ENCODE measurements at regions not wholly inside any gene's neighbourhood (a gene's known extent, or its start where the extent isn't known, plus 50 kb on each side); places are given as distances from the start of the nearest gene placed in this dataset.

- Histone ChIP-seq H4K91ac (ENCODE audit: low read length) (no peak overlapping the region), H3K4me2 (ENCODE audit: low read length, poor library complexity, severe bottlenecking) (no peak overlapping the region), H2AK5ac (ENCODE audit: low read length, severe bottlenecking) (no peak overlapping the region), H3K27me3 (ENCODE audit: control insufficient read depth in 1 of 2, insufficient read depth in 1 of 2, low read length in 2 of 2) (no peaks in the 10 kb centered on the region), H2BK120ac (ENCODE audit: low read depth, low read length) (no peak overlapping the region), H2AFZ (ENCODE audit: low read depth, low read length) (no peak overlapping the region), H3K27ac (ENCODE audit: low read length, poor library complexity, severe bottlenecking) (no peak overlapping the region), H3K9me3 (ENCODE audit: control insufficient read depth, low read length) (peaks cover 10% of the 10 kb centered on the region), H3K36me3 (ENCODE audit: control insufficient read depth in 1 of 2, insufficient read depth in 2 of 2, low read depth in 1 of 2, low read length in 2 of 2) (no peaks in the 10 kb centered on the region), H3K9ac (ENCODE audit: low read length) (no peak overlapping the region), H3K4ac (ENCODE audit: low read depth in 1 of 2, low read length in 2 of 2) (no peak overlapping the region), H3K18ac (ENCODE audit: low read depth in 1 of 2, low read length in 2 of 2) (no peak overlapping the region), H3K4me1 (ENCODE audit: control insufficient read depth, insufficient read depth, low read depth, low read length) (peaks cover 2% of the 10 kb centered on the region), H3K14ac (ENCODE audit: low read length in 2 of 2) (no peak overlapping the region), H3K79me1 (replicated peaks; ENCODE audit: low read length, poor library complexity, severe bottlenecking) (no peaks in the 10 kb centered on the region), H2BK12ac (ENCODE audit: low read length in 2 of 2) (no peak overlapping the region), H3K4me3 (ENCODE audit: insufficient read depth in 1 of 2, low read depth in 1 of 2, low read length in 2 of 2) (no peak overlapping the region), H4K8ac (ENCODE audit: low read length) (no peak overlapping the region), H2BK15ac (ENCODE audit: low read depth, poor library complexity, severe bottlenecking) (no peak overlapping the region), H3K23ac (ENCODE audit: low read length in 2 of 2) (no peak overlapping the region), H2BK5ac (ENCODE audit: low read depth, low read length, poor library complexity, severe bottlenecking) (no peak overlapping the region)
- 88% methylated on average over 2 of the region's 3 CpGs for WGBS
- DNase-seq = no peak
Measured at GRCh38 chr3:117102426-117102825, 392.8 kb downstream of the TUSC7 start.

- no peaks in the 10 kb centered on the region for H3K27me3 ChIP-seq (ENCODE audit: control insufficient read depth in 1 of 2, insufficient read depth in 1 of 2, low read length in 2 of 2)
- no peak overlapping the region for H3K4me2 ChIP-seq (ENCODE audit: low read length, poor library complexity, severe bottlenecking)
- no peak overlapping the region for H3K14ac ChIP-seq (ENCODE audit: low read length in 2 of 2)
- WGBS = 81% methylated on average over 3 of the region's 3 CpGs
- H2AFZ ChIP-seq (ENCODE audit: low read depth, low read length) = no peak overlapping the region
- H2BK120ac ChIP-seq (ENCODE audit: low read depth, low read length) = no peak overlapping the region
- H3K23ac ChIP-seq (ENCODE audit: low read length in 2 of 2) = no peak overlapping the region
- no peaks in the 10 kb centered on the region for H3K36me3 ChIP-seq (ENCODE audit: control insufficient read depth in 1 of 2, insufficient read depth in 2 of 2, low read depth in 1 of 2, low read length in 2 of 2)
- no peak overlapping the region for H4K8ac ChIP-seq (ENCODE audit: low read length)
- no peak overlapping the region for H4K91ac ChIP-seq (ENCODE audit: low read length)
- H3K4me1 ChIP-seq (ENCODE audit: control insufficient read depth, insufficient read depth, low read depth, low read length) = peaks cover 2% of the 10 kb centered on the region
- H2AK5ac ChIP-seq (ENCODE audit: low read length, severe bottlenecking) = no peak overlapping the region
- H2BK5ac ChIP-seq (ENCODE audit: low read depth, low read length, poor library complexity, severe bottlenecking) = no peak overlapping the region
- no peak overlapping the region for H3K4me3 ChIP-seq (ENCODE audit: insufficient read depth in 1 of 2, low read depth in 1 of 2, low read length in 2 of 2)
- H2BK12ac ChIP-seq (ENCODE audit: low read length in 2 of 2) = no peak overlapping the region
- no peak for DNase-seq
- H3K18ac ChIP-seq (ENCODE audit: low read depth in 1 of 2, low read length in 2 of 2) = no peak overlapping the region
- no peak overlapping the region for H2BK15ac ChIP-seq (ENCODE audit: low read depth, poor library complexity, severe bottlenecking)
- H3K27ac ChIP-seq (ENCODE audit: low read length, poor library complexity, severe bottlenecking) = no peak overlapping the region
- H3K79me1 ChIP-seq (replicated peaks; ENCODE audit: low read length, poor library complexity, severe bottlenecking) = no peaks in the 10 kb centered on the region
- H3K4ac ChIP-seq (ENCODE audit: low read depth in 1 of 2, low read length in 2 of 2) = no peak overlapping the region
- H3K9me3 ChIP-seq (ENCODE audit: control insufficient read depth, low read length) = peaks cover 4% of the 10 kb centered on the region
- no peak overlapping the region for H3K9ac ChIP-seq (ENCODE audit: low read length)
Measured at GRCh38 chr3:117103675-117104074, 394.1 kb downstream of the TUSC7 start.

GRCh38 chr3:117104381-117104780, 394.8 kb downstream of the TUSC7 start:
- Histone ChIP-seq H3K4me2 (ENCODE audit: low read length, poor library complexity, severe bottlenecking) (no peak overlapping the region), H3K9ac (ENCODE audit: low read length) (no peak overlapping the region), H2BK12ac (ENCODE audit: low read length in 2 of 2) (no peak overlapping the region), H3K23ac (ENCODE audit: low read length in 2 of 2) (no peak overlapping the region), H3K27me3 (ENCODE audit: control insufficient read depth in 1 of 2, insufficient read depth in 1 of 2, low read length in 2 of 2) (no peaks in the 10 kb centered on the region), H2BK120ac (ENCODE audit: low read depth, low read length) (no peak overlapping the region), H4K91ac (ENCODE audit: low read length) (no peak overlapping the region), H3K18ac (ENCODE audit: low read depth in 1 of 2, low read length in 2 of 2) (no peak overlapping the region), H3K4ac (ENCODE audit: low read depth in 1 of 2, low read length in 2 of 2) (no peak overlapping the region), H3K14ac (ENCODE audit: low read length in 2 of 2) (no peak overlapping the region), H2BK15ac (ENCODE audit: low read depth, poor library complexity, severe bottlenecking) (no peak overlapping the region), H2AK5ac (ENCODE audit: low read length, severe bottlenecking) (peak overlapping the region; percentile 91), H4K8ac (ENCODE audit: low read length) (no peak overlapping the region), H3K4me3 (ENCODE audit: insufficient read depth in 1 of 2, low read depth in 1 of 2, low read length in 2 of 2) (no peak overlapping the region), H3K27ac (ENCODE audit: low read length, poor library complexity, severe bottlenecking) (no peak overlapping the region), H3K4me1 (ENCODE audit: control insufficient read depth, insufficient read depth, low read depth, low read length) (peaks cover 2% of the 10 kb centered on the region), H3K36me3 (ENCODE audit: control insufficient read depth in 1 of 2, insufficient read depth in 2 of 2, low read depth in 1 of 2, low read length in 2 of 2) (no peaks in the 10 kb centered on the region), H2AFZ (ENCODE audit: low read depth, low read length) (no peak overlapping the region), H3K9me3 (ENCODE audit: control insufficient read depth, low read length) (no peaks in the 10 kb centered on the region), H2BK5ac (ENCODE audit: low read depth, low read length, poor library complexity, severe bottlenecking) (no peak overlapping the region), H3K79me1 (replicated peaks; ENCODE audit: low read length, poor library complexity, severe bottlenecking) (no peaks in the 10 kb centered on the region)
- WGBS = 100% methylated on average over 1 of the region's 2 CpGs
- no peak for DNase-seq

- Histone ChIP-seq H2BK120ac (ENCODE audit: low read depth, low read length) (no peak overlapping the region), H2BK12ac (ENCODE audit: low read length in 2 of 2) (no peak overlapping the region), H3K14ac (ENCODE audit: low read length in 2 of 2) (no peak overlapping the region), H2AFZ (ENCODE audit: low read depth, low read length) (no peak overlapping the region), H2AK5ac (ENCODE audit: low read length, severe bottlenecking) (peak overlapping the region; percentile 37), H4K8ac (ENCODE audit: low read length) (no peak overlapping the region), H3K9ac (ENCODE audit: low read length) (no peak overlapping the region), H4K91ac (ENCODE audit: low read length) (no peak overlapping the region), H3K9me3 (ENCODE audit: control insufficient read depth, low read length) (no peaks in the 10 kb centered on the region), H3K23ac (ENCODE audit: low read length in 2 of 2) (no peak overlapping the region), H2BK15ac (ENCODE audit: low read depth, poor library complexity, severe bottlenecking) (no peak overlapping the region), H3K27ac (ENCODE audit: low read length, poor library complexity, severe bottlenecking) (no peak overlapping the region), H3K36me3 (ENCODE audit: control insufficient read depth in 1 of 2, insufficient read depth in 2 of 2, low read depth in 1 of 2, low read length in 2 of 2) (no peaks in the 10 kb centered on the region), H3K4me2 (ENCODE audit: low read length, poor library complexity, severe bottlenecking) (no peak overlapping the region), H3K4me3 (ENCODE audit: insufficient read depth in 1 of 2, low read depth in 1 of 2, low read length in 2 of 2) (no peak overlapping the region), H3K27me3 (ENCODE audit: control insufficient read depth in 1 of 2, insufficient read depth in 1 of 2, low read length in 2 of 2) (no peaks in the 10 kb centered on the region), H2BK5ac (ENCODE audit: low read depth, low read length, poor library complexity, severe bottlenecking) (no peak overlapping the region), H3K18ac (ENCODE audit: low read depth in 1 of 2, low read length in 2 of 2) (no peak overlapping the region), H3K79me1 (replicated peaks; ENCODE audit: low read length, poor library complexity, severe bottlenecking) (no peaks in the 10 kb centered on the region), H3K4ac (ENCODE audit: low read depth in 1 of 2, low read length in 2 of 2) (no peak overlapping the region), H3K4me1 (ENCODE audit: control insufficient read depth, insufficient read depth, low read depth, low read length) (peaks cover 2% of the 10 kb centered on the region)
- DNase-seq = no peak
- WGBS = 92% methylated on average over 3 of the region's 4 CpGs
Measured at GRCh38 chr3:117104792-117105191, 395.2 kb downstream of the TUSC7 start.

Measured in mesenchymal stem cell (in vitro differentiated cells and primary cell).